Astrocyte (in vitro differentiated cells and primary cell): ENCODE measurements at regions not wholly inside any gene's neighbourhood (a gene's known extent, or its start where the extent isn't known, plus 50 kb on each side); places are given as distances from the start of the nearest gene placed in this dataset.

Experiments
- EZH2 ChIP-seq: IDR thresholded peaks from 2 replicates; pipeline ENCODE4 v1.6.1; 2012; ENCODE audit warnings: mild to moderate bottlenecking, low read length, inconsistent platforms; ENCODE audit not compliant: insufficient read depth
- TF ChIP-seq, protein P1 (sequence below): IDR thresholded peaks from 2 replicates; pipeline ENCODE4 v1.5.1; 2011; ENCODE audit warnings: low read depth, mild to moderate bottlenecking, inconsistent platforms, low read length, moderate library complexity; ENCODE audit not compliant: insufficient read depth

DNA sequence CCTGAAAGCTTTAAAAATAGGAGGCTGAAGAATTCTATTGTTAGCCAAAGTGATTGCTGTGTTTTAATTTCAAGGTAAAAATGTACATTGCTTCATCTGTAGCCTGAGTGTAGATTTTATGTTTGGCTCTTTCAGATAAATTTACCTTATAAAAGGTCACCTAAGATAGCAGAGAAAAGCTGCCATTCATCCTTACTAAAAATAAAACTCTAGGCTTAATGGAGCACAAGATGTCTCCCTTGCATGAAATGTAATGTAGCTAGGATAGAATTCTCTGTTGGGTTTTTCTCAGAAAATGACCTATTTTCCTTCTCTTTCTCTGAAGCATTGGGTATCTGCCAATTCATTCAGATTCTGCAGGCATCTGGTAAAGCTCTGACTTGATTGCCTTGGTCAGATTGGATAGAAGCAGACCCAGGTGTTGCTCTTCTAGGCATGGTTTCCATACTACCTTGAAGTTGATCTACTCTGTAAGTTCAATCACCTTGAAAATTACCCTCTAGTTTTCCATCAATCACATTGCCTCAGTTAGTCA, 176.6 kb upstream of the GORAB start:
- TF ChIP-seq, protein P1, sequence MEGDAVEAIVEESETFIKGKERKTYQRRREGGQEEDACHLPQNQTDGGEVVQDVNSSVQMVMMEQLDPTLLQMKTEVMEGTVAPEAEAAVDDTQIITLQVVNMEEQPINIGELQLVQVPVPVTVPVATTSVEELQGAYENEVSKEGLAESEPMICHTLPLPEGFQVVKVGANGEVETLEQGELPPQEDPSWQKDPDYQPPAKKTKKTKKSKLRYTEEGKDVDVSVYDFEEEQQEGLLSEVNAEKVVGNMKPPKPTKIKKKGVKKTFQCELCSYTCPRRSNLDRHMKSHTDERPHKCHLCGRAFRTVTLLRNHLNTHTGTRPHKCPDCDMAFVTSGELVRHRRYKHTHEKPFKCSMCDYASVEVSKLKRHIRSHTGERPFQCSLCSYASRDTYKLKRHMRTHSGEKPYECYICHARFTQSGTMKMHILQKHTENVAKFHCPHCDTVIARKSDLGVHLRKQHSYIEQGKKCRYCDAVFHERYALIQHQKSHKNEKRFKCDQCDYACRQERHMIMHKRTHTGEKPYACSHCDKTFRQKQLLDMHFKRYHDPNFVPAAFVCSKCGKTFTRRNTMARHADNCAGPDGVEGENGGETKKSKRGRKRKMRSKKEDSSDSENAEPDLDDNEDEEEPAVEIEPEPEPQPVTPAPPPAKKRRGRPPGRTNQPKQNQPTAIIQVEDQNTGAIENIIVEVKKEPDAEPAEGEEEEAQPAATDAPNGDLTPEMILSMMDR: no peak
- TF ChIP-seq EZH2: no peak
